GM12892 (cell line): ENCODE measurements at regions not wholly inside any gene's neighbourhood (a gene's known extent, or its start where the extent isn't known, plus 50 kb on each side); places are given as distances from the start of the nearest gene placed in this dataset.

Experiments used
- POLR2A ChIP-seq: IDR thresholded peaks from 2 replicates; pipeline ENCODE4 v1.6.1; 2011; ENCODE audit warnings: low read depth, low read length, control low read depth
- POLR2AphosphoS5 ChIP-seq: IDR thresholded peaks from 2 replicates; pipeline ENCODE4 v1.6.1; 2011; ENCODE audit warnings: low read depth, low read length, control low read depth

- no peak for TF ChIP-seq POLR2A
- no peak for TF ChIP-seq POLR2AphosphoS5
Measured at GRCh38 chr17:83181991-83182619, 102.7 kb downstream of the METRNL start.
